T follicular helper cell (primary cell): ENCODE measurements at regions not wholly inside any gene's neighbourhood (a gene's known extent, or its start where the extent isn't known, plus 50 kb on each side); places are given as distances from the start of the nearest gene placed in this dataset.

Experiments used
- DNase-seq: peaks from one replicate; pipeline ENCODE4 v3.0.0-alpha.2; 2020; ENCODE audit warnings: low read depth

DNA sequence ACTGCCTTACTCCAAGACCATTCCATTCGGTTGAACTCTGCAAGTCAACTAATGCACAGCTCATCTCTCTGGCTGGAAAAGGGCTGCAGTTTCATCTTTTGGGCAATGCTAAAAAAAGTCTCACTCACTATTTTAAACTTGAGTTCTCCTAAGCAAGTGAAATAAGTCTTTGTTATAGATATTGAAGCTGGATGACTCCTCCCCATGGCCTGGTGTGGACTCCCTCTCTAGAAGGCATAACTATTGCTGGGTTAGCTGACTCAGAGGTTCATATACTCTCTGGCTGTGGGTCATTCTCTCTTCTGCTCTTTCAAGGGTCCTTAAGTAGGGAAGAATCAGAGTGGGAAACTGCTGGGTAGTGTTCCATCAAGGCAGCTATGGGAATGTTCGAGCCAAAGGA, 88.0 kb downstream of the XCL2 start:
- DNase-seq = no peak

DNA sequence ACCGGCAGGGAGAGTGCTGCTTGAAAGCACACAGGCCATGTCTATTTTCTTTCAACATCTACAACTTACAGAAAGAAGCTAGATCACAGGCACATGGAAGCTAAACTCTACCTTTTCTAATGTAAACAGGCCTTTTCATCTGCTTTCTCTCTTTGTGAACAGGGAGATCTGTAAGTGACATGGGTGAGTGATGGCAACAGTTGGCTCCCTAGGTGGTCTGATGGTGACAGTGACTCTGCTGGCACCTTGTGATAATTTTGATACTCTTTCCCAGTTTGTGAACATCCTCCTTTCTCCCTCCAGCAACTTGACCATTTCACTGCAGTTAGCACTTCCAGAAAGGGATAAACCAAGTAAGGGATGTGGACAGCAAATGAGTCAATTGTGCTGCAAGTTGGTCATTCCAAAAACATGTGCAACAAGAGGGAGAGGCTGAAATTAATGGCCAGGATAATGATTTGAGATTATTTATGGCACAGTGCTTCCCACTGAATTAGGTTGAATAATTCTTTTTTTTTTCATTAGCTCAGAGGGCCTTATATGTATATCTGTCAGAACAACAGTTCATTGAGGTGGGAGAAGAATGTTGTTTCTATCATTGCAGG, 89.5 kb downstream of the XCL2 start:
- no peak for DNase-seq

- no peak for DNase-seq
Observed at GRCh38 chr1:168453056-168453455, 90.7 kb downstream of the XCL2 start.

DNA sequence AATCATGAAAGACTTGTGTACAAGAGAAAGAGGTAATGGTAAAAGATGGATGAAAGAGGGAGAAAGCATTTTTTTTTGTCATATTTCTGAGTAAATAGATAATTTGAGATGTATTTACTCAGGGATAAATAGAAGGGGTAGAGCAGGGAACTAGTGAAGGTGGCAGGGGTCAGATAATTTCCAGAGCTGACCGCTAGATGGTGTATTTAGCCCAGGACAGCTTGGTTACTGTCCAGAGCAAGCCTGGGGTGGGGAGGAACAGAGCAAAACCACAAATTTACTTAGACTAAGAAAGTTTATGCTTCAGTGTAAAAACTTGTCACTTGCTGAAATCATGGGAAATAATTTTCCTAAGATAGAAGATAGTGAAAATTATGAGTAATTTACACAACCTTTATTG, 91.5 kb downstream of the XCL2 start:
- no peak for DNase-seq

- no peak for DNase-seq
Observed at GRCh38 chr1:168447871-168448270, 95.9 kb downstream of the XCL2 start.

GRCh38 chr1:168446081-168446480, 97.7 kb downstream of the XCL2 start:
- no peak for DNase-seq

DNA sequence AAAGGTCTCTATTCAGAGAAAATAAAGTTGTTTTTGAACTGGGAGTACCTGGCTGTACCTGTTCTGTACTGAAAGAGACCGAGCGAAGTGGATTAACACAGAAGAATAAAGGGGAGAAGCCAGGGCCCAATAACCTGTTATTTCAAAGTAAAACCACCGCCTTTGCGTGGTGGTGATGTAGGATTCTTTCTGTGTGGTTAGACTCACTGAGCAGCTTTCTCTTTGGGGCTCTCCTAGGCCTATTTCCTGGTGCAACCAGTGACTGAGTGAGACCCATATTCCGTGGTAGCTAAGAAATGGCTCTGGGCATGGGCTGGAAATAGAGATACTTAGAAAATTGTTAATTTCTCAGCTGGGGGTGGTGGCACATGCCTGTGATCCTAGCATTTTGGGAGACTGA, 99.9 kb downstream of the XCL2 start:
- no peak for DNase-seq

DNA sequence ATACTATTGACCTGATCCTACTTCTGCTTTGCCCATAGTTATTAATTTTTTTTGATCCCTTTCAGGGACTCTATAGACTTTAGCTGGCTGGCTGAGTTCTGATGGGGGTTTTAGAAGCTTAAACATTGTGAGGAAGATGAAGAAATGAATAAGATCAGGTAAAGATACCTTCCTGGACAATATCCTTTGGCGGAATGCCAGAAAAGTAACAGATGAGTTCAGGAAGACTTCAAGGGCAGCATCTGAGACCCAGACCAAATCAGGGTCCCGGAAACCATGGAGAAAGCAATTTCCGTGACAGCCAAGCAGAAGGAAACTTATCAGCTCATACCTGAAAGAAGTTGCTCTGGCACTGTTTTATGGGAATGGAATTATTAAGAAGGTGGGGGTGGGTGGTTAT, 100.4 kb downstream of the XCL2 start:
- no peak for DNase-seq

DNA sequence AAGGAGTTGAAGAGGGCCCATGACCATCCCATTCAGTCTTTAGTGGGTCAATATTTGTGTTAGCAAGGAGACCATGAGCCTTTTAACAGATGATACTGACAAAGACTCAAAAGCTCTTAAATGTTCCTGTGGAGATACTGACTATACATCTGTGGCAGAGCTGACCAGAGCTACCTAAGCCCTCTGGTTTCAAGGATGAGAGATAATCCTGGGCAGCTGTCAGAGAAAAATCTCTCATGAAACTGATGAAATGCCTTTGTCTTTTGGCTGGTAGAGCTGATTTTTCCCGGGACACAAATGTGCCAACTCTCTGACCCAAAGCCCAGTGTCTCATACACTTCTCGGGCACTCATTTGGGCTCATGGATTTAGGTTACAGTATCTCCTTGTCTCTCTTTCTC, 100.9 kb downstream of the XCL2 start:
- DNase-seq = no peak

DNA sequence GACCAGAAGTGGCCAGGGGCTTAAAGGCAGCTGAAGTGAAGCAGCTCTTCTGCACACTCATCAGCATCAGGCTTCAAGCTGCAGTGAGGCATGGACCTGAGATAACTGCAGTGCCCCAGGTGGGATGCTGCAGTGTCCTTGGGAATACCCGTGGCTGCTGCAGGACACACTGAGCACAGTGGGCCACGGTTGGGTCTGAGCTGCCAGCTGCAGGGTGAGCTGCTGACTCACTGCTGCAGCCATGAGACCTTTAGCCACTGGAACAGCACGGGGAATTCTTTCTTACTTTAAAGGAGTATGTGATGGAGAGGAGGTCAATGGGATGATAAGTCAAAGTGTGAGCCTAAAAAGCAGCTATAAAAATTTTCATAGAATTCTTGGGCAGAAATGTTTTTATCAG, 102.1 kb downstream of the XCL2 start:
- DNase-seq = no peak

DNA sequence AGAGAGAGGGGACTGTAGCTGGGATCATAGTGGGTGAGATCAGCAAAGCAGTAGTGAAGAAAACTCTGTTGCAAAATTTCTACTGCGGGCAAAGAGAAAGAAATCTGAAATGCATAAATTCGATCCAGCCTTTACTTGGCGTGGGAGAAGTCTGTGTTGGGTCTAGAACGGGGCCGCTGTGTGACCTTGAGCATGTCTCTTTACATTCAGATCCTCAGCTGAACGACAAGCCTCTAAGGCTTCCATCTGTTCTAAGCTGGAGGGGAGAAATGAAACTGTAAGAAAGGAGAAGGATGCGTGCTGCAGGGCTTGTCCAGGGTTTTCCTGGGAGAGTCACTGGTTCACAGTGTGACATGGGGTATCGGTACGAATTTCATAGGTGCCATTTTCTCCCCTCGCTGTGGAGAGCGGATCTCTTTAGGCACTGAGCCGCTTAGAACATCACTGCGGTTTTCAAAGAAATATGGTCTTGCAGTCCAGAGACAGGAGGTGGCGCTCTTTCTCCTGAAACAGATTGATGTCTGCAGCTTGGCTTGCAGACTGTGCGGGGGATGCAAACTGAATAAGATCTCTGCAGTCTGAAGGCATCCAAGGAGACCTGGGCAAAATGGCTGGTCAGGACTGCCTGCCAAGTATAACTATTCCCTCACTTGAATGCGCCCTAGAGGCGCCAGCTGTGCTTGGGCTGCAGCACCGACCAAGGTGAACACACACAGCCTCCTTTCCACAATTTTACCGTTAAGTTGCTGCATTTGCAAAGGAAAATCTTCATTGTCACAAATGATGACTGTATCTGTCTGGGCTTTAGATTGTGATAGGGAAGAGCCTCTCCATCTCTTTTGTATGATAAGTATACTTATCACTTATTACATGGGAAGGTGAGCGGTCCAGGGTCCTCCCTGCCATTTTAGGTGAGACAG, 104.1 kb downstream of the XCL2 start:
- peak; percentile 71 for DNase-seq

- DNase-seq = no peak
Observed at GRCh38 chr1:168438626-168439025, 105.2 kb downstream of the XCL2 start.

DNA sequence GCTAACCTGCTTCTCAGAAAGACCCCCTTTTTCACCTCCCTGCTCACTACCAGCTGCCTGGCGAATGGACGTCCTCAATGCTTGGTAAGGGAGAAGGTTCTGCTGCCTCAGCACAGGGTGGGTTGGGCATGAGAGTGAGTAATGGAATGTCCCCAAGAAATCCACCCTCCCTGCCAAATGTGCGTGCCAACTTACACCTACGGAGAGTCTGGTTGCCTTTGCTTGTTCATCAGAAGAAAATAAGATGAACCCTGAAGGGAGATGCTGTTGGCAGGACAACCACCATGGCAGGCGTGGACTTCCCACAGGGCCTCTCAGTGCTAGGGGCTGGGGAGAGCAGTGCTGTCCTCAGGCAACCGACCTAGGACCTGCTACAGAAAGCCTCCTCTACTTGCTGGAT, 106.0 kb downstream of the XCL2 start:
- no peak for DNase-seq

DNA sequence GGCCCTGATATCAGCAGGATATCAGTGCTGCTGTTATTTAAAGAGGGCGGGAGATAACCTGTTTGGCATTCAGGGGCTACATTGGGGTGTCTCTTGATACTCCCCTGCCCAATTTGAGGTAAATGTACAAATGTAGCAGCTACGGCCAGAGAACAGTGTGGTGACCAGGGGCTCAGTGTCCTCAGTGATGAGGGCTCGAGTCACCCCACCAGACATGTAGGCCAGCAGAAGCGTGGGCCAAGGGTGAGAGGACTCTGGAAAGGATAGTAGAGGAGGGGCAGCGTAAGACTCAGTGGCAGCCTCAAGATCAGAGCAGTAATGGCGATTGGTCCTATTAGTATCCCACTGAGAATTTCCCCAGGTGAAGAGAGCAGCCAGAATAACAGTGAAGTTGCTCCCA, 108.4 kb downstream of the XCL2 start:
- DNase-seq = no peak

GRCh38 chr1:168433238-168433637, 110.6 kb downstream of the XCL2 start:
- DNase-seq = no peak

- no peak for DNase-seq
Observed at GRCh38 chr1:168431882-168432281, 111.9 kb downstream of the XCL2 start.

GRCh38 chr1:168430321-168430720, 113.5 kb downstream of the XCL2 start:
- DNase-seq = no peak

DNA sequence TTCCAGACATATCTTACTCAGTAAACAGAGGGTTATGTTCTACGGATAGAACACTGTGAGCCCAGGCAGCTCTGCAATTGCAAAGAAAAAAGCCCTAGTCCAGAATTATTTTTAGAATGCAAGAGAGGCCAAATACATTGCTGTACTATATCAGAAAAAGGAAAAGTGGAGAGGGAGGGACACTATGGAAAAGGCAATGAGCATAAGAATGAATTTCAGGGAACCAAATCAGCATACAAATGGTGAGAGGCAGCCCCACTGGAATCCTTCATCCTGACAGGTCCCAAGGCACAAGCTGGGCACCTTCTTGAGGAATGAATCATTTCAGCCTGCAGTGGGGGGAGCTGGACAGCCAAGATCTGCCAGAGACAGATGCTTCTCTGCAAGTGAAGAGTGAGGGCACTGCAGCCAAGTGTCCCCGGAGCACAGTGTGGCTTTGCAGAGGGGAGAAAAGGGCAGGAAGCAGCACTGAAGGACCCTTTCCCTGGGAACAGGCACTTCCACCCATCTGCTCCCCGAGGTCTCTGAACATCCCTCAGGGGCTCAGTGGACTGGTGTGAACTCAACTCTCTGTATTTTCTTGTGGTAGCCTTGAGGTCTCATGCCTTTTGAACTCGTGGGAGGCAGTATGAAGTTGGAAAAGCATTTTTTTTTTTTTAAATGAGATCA, 115.6 kb downstream of the XCL2 start:
- DNase-seq = no peak

DNA sequence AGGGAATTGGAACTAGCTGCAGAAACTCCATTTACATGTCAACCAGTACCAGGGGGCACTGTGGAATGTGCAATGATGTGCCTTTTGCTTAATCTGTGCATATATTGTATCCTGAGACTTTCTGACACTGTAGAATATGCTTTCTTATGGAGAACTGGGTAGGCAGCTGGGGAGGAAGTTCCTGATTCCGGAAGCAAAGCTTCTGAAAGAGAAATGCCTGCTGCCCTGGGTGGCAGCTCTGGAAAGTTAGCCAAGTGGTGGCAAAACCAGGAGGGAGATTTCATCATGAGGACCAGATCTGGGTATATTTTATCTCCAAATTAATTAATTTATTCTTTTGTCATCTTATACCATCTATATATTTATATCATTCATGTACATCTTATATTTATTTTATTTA, 116.7 kb downstream of the XCL2 start:
- no peak for DNase-seq

DNA sequence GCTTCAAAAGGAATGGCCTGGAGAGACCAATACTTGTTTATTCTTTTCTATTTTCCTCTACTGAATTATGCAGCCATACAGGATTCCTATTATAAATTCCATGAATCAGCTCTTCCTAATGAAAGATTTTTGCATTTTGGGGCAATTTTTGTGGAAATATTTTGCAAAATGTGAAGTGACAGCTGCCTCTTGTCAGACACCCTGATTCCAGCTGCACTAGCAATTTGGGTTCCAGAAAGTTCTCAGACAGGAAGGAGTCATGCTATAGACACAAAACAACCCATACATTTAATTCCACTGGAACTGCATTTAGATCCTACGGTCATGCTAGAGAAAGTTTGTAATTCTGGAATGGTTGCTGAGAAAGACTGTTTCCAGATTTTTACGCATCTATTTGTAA, 119.5 kb downstream of the XCL2 start:
- no peak for DNase-seq

DNA sequence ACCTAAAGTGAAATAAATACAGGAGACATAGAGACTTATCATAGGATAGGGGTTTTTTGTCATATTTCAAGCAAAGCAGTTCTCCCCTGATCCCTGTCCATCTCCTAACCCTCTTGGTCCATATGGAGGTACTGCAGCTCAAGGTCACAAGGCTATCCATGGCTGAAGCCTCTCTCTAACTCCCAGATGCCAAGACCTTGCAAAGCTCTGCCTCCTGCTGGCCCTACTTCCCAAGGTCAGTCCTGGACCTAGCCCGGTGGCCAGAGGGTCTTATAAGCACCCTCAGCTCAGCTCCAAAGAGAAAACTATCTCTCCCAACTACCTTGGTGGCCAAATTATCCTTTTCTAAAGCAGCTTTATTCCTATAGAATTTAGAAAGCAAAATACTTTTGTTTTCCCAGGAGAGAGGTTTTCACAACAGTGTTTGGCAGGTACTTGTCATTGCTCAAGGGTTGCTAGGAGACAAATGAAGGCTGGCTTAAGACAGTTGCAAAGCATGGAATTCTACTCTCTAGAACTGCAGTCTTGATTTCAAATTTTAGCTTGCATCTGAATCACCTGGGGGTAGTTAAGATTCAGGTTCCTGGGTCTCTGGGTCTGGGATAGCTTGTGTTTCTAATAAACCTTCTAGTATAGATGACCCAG, 121.5 kb downstream of the XCL2 start:
- no peak for DNase-seq

DNA sequence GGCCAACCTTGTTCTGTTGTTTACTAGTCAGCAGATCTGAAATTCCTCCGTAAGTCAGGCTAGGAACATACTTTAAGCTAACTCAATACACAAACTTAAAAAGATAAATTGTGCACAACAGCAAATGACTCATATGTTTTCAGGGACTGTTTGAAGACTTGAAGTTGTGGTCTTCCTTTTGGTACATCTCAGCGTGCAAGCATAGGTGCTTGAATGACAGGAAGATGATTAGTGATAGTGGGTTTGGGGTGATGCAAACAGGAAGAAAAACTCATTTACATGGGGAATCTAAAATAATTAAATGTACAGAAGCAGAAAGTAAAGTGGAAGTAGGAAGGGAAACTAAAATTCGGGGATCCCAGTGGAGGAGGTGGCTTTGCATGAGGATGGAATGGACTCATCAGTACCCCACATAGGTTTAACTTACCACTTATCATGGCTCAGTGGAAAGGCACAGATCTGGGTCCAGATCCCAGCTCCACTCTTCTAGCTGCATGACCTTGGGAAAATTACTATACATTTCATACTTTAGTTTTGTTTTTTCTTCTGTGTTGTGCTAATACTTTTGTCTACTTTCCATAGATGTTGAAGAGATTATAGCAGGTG, 122.3 kb downstream of the XCL2 start:
- DNase-seq = no peak
